Erythroblast (primary cell): ENCODE measurements at regions not wholly inside any gene's neighbourhood (a gene's known extent, or its start where the extent isn't known, plus 50 kb on each side); places are given as distances from the start of the nearest gene placed in this dataset.

Experiments
- DNase-seq, 2 experiments: peaks; one replicate each; lab custom pipeline; 2025; lab: John Stamatoyannopoulos, UW
- GATA1 ChIP-seq: IDR thresholded peaks from 2 replicates; pipeline ENCODE4 v1.6.1; 2011; ENCODE audit warnings: low read depth, mild to moderate bottlenecking, control low read depth, low read length, moderate library complexity
- POLR2A ChIP-seq: IDR thresholded peaks from 2 replicates; pipeline ENCODE4 v1.6.1; 2011; ENCODE audit warnings: mild to moderate bottlenecking, low read length

DNA sequence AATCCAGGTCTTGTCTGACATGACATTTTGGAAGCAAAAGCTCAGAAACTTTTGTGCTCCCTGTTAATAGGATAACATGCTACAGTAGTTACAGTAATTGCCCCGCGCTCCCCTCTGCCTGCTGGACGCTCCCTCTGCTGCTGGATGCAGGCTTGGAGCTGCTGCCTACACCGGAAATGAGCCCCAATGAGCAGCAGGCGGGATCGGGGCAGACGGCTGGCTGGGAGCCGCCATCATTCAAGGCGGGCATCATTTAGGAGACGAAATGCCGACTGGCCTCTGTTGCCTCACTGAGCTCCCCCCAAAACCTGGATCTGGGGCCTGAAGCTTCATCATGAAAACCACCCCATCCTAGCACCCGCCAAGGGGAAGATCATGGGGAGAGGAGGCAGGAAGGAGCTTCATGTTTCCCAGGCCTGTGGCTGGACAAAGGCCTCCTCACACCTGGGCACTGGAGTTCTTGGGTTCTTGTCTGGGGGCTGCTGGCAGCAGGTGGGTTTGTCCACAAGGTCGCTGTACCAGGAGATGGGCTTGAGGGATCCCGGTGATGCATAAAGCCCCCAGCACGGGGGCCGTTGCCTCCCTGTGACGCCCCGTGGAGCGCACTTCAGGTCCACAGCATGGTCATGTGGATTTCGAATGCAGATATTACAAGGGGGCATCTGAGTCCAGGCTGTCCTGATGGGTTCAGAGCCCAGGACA is 664.3 kb downstream of the BRD1 start:
- DNase-seq, result no peak
- TF ChIP-seq POLR2A, result no peak
- no peak for TF ChIP-seq GATA1

DNA sequence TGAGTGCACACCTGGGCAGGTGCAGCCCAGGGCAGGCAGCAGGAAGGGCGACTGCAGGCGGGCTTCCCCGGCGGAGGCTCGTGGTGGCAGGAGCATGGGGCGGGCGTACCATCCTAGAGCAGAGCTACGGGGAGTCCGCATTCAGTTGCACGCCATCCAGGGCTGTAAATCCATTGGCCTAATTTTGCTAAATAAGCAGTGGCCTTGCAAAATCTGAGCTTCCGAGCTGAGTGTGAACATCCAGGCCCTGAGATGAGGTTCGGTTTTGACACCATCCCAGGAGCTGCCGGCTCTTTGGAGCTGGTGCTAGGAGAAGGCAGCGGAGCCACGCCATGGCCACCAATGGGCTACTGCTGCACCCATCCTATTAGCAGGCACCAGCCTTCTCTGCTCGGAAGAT is 664.8 kb downstream of the BRD1 start:
- TF ChIP-seq GATA1 (no peak), POLR2A (no peak)
- no peak for DNase-seq

DNA sequence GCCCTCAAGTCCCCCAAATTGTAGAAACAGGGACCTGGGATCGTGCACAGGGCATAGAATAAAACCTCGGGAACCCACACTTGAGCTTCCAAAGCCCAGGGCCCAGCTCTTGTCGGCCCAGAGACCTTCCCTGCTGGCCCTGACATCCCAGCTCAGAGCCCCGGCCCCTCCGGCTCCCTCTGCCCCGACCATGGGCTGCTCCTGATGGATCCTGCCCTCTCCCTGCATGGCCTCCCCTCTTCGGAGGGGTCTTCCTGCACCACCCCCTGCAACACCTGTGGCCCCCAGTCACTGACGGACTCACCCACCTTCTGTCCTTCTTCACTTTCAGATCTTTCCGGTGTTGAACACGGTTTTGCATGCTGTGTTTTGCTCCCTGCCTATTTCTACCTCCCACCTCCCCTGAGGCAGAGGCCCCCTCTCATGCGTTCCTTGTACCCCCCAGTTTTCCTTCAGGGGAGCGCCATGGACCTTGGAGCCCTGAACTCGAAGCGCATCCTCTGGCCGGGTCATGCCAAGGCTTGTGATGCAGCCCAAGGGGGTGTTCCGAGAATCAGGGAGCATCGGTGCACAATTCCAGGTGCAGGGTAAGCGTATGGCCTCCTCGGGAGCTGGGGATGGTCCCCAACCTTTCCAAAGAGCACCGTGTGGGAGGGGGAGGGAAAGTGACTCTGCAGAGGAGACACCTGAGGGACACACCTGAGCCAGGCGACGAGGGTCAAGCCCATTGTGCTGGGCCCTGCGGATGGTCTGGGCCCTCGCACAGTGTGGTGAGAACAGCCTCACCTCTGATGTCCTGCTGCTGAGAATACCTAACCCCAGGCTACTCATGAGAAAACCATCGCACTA is 666.4 kb downstream of the BRD1 start:
- TF ChIP-seq POLR2A, result no peak
- no peak for TF ChIP-seq GATA1
- no peak for DNase-seq

DNA sequence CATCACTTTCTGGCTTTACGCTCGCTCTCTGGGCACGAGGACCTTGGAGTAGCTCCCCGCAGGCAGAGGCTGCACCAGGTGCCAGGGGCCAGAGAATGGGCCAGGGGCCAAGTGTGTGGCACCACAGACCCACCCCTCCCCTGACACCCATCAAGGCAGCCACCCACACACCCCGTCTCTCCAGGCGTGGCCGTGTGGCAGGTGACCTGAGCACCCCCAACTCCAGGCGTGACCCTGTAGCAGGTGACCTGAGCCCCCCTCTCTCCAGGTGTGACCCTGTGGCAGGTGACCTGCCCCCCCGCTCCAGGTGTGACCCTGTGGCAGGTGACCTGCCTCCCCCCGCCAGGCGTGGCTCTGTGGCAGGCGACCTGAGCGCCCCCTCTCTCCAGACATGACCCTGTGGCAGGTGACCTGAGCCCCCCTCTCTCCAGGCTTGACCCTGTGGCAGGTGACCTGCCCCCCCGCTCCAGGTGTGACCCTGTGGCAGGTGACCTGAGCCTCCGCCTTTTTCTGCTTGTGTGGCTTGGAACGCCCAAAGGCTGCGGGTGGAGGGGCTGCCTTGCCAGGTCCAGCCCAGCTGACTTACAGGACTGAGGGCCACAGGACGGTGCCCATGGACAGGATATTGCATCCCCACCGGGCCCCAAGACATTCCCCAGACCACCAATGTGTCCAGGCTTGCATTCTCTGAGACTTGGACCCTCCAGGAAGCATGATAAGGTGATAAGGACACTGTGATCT is 667.2 kb downstream of the BRD1 start:
- no peak for TF ChIP-seq POLR2A
- TF ChIP-seq GATA1, result no peak
- no peak for DNase-seq

DNA sequence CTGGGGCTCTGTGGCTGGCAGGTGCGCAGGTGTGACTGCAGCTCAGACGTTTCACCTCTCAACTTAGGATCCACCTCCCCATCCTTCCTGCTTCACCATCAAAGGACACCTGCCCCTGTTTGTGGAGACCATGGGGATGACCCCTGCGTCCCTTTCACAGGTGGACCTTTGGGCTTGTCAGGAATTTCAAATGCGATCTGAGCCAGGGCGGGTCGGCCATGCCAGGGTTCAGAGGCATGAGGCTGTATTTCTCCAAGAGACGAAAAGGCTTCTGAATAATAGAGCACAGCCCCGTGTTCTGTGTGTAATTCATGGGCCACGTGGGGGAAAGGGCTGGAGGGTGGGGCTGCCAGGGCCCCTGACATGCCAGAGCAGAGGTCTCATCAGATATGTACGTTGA is 668.0 kb downstream of the BRD1 start:
- TF ChIP-seq POLR2A (no peak), GATA1 (no peak)
- DNase-seq, result no peak

DNA sequence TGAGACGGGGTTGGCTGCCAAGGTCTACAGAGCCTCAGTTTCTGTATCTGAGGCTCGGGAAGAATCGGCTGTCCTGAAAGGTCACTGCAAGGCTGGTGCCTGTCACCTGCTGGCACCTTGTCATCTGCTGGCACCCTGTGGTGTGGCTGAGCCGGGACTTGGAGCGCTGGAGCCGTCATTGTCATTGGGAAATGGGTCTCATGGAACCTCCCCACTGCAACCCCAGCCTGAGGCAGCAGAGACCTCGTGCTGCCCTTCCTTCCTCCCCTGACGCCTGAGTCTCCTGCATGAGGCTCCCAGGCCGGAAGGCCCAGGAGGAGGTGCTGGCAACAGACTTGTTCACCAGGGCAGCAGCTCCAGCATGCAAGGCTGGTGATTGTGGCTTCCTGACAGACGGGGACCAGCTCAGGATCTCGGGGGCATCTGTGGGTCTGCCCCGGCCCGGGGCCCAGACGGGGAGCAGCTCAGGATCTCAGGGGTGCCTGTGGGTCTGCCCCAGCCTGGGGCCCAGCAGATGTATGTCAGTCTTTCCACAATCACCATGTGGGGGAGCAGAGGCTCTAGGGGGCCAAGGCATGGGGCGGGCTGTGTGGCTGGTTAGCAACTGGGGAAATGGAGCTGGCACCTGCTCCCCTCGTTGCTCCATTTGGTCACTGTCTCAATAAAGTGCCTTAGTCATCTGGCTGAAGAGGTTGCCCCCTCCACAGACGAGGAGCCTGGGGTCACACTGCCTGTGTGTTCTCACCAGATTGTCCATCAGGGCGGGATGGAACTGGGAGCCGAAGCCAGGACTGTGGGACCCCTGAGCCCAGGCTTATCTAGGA is 668.7 kb downstream of the BRD1 start:
- TF ChIP-seq GATA1 (no peak), POLR2A (no peak)
- DNase-seq, result no peak

DNA sequence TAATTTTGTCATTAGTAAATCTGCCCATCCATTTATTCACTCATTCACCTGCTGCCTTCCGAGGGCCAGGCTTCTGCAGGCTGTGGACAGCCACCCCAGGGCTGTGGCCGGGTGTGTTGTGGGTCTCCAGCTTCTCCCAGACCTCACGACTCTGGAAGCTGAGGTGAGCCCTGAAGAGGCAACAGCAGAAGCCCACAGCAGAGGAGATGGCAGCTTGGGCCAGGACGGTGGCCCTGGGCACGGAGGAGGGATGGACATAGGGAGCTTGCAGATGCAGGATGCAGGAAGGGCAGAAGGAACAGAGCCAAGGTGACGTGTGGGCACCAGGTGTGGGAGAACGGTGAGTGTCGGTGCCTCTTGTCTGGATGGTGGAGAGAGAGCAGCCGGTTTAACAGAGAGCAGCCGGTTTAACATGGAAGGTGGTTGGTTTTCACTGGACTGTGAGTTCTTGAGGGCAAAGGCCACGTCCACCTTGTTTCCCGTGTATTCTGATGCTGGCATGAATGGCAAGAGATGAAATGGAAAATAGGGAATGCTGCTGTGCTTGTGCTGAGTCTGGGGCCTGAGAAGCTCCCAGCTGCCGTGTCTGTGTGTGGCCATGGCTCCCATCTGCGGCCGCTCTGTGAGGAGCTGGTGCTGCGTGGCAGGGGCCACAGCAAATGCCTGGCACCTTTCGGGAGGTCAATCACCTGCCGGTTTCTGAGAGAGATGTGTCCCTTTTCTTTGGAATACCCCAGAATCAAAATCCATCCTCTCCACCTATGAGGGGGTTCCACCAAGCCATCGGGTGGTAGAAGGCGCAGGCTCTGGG is 669.9 kb downstream of the BRD1 start:
- no peak for TF ChIP-seq GATA1
- TF ChIP-seq POLR2A, result no peak
- DNase-seq, result no peak

DNA sequence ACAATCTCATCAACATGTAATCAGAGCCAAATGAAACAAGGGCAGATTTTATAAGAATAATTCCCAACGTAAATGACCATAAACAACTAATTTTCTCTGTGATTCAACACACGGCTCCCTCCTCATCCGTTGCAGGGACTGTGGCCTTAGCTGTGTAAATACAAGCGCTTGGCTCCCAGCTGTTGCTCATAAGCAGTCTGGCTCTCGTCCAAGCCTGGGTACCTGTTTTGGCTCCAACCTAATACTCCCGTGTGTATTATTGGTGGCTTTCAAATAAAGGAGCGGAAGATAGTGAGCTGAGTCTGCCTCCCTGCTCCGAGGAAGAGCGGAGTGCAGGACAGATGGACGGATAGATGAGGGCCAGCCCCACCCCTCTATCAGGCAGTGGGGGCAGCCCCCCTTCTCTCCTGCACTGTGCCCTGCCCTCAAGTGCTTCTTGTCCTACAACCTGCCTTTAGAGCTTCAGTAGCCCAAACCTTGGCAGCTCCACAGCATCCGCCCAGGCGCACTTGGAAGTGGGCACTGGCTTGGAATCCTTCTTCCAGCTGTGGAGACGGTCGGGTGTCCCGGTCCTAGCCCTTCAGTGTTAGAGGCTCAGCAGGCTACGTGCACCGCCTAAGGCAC is 670.9 kb downstream of the BRD1 start:
- no peak for DNase-seq
- TF ChIP-seq POLR2A (no peak), GATA1 (no peak)

DNA sequence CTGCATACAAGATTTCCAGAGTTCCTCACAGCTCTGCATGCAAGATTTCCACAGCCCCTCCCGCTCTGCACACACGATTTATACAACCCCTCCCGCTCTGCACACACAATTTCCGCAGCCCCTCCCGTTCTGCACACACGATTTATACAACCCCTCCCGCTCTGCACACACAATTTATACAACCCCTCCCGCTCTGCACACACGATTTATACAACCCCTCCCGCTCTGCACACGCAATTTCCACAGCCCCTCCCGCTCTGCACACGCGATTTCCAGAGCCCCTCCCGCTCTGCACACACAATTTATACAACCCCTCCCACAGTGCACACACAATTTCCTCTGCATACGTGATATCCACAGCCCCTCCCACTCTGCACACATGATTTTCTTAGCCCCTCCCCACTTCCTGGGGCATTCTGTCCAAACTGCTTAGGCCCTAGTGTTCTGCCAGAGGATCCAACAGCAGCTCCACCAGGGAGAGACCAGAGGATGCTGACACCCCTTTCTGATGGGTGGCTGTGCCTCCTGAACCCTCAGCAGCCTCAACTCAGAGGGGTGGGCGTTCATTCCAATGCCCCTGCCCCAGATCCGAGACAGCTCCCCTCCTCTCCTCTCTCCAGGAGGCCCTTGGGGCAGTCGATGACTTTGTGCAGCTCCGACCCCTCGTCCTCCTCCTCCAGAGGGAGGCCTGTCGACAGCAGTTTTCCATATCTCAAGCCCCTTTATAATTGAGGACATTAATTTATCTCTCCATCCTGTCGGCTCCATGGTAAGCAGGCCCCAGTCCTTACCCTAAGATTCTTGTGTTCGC is 671.7 kb downstream of the BRD1 start:
- TF ChIP-seq GATA1 (no peak), POLR2A (no peak)
- no peak for DNase-seq

DNA sequence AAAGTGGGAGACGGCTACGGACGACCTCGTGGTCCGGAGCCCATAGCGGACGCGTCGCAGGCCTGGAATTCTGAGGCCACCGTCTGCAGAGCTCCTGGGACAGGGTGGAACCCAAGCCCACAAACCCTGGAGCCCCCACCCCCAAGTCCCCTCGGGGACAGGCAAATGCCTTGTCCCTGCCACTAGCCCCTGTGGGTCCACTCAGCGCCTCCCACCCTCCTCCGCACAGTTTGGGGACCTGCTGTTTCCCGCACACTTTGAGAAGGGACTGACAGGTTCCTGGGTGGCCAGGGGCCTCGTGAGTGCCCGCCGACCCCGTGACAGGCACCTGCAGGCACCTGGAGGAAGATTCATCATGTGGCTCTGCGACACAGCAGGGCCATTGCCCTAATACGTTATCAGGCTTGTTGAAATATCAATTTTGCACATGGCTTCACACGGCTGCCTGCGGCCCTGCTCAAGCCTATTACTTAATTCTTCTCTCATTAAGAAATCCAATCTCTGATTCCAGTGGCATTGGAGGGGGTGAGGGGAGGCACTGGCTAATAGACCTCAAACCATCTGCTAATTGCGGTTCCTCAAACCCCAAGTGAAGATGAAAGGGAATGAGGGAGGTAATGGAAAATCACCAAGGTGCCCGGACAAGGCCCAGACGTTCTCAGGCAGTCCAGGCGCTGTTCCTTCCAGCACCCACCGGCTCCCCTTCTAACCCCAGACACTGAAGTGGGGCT is 672.5 kb downstream of the BRD1 start:
- no peak for DNase-seq
- TF ChIP-seq GATA1, result no peak
- TF ChIP-seq POLR2A, result no peak

DNA sequence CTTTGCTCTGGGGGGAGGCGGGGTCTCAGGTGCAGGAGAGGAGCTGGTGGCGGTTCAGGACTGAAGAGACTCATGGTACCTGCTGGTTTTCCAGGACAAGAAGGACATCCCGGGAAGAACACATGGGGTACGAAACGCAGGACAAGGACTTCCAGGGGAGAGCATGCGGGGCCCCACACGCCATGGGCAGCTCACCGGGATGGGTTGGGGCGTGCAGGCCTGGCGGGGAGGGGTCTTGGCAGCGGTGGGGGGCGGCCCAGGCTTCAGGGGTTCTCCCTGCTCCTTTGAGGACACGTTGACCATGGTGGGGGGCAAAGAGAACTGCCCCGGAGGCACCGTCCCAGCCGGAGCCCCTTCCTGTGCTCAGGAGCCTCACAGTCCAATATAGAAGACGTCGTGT is 673.2 kb downstream of the BRD1 start:
- no peak for TF ChIP-seq POLR2A
- TF ChIP-seq GATA1, result no peak
- DNase-seq, result no peak
